DND-41 (cell line): ENCODE measurements at regions not wholly inside any gene's neighbourhood (a gene's known extent, or its start where the extent isn't known, plus 50 kb on each side); places are given as distances from the start of the nearest gene placed in this dataset.
A peak's percentile ranks its signal among the peaks of the same experiment; 100 is the strongest.

Experiments
- ATAC-seq: fragments of 200-7000 bp; cut with Tn5 transposase; 3 replicates; pipeline ENCODE4 v1.9.1; 2021; ENCODE audit warnings: low read depth; ENCODE audit not compliant: insufficient read depth
- DNase-seq: peaks from one replicate; pipeline ENCODE4 v3.0.0-alpha.2; 2020
- H2AFZ ChIP-seq: 2 replicates; pipeline ENCODE4 v1.6.0; 2012; ENCODE audit warnings: low read depth, low read length
- H3K27ac ChIP-seq: 2 replicates; pipeline ENCODE4 v1.5.1; 2012; ENCODE audit warnings: low read length, inconsistent platforms
- H3K27me3 ChIP-seq: fragments of 200-600 bp; sonication (generic); 2 replicates; pipeline ENCODE4 v1.6.0; 2012; ENCODE audit warnings: low read length, mild to moderate bottlenecking, inconsistent platforms; ENCODE audit not compliant: insufficient read depth, poor library complexity
- H3K36me3 ChIP-seq: 2 replicates; pipeline ENCODE4 v1.5.1; 2012; ENCODE audit warnings: low read length, inconsistent platforms; ENCODE audit not compliant: insufficient read depth
- H3K4me1 ChIP-seq: 2 replicates; pipeline ENCODE4 v1.5.1; 2012; ENCODE audit warnings: mild to moderate bottlenecking, low read length; ENCODE audit not compliant: insufficient read depth
- H3K4me2 ChIP-seq: 2 replicates; pipeline ENCODE4 v1.6.0; 2012; ENCODE audit warnings: mild to moderate bottlenecking, moderate library complexity, low read length, inconsistent platforms; ENCODE audit not compliant: insufficient read depth
- H3K4me3 ChIP-seq, 2 experiments: fragments of 200-600 bp in 1 of 2; shearing (Covaris generic) in 1 of 2; 2 replicates each; pipeline ENCODE4 v1.5.1; 2012 to 2016; ENCODE audit warnings: inconsistent platforms in 2 of 2, low read length in 2 of 2, mild to moderate bottlenecking in 2 of 2, low read depth in 1 of 2, moderate library complexity in 1 of 2
- H3K79me2 ChIP-seq: 2 replicates; pipeline ENCODE4 v1.6.0; 2012; ENCODE audit warnings: low read length, inconsistent platforms; ENCODE audit not compliant: insufficient read depth
- H3K9ac ChIP-seq: 2 replicates; pipeline ENCODE4 v1.6.0; 2012; ENCODE audit warnings: low read depth, mild to moderate bottlenecking, inconsistent platforms, low read length, moderate library complexity
- H3K9me3 ChIP-seq: 2 replicates; pipeline ENCODE4 v1.5.1; 2012; ENCODE audit warnings: low read length, moderate library complexity, mild to moderate bottlenecking, inconsistent platforms; ENCODE audit not compliant: insufficient read depth, severe bottlenecking
- H4K20me1 ChIP-seq: 2 replicates; pipeline ENCODE4 v1.6.0; 2012; ENCODE audit warnings: low read length; ENCODE audit not compliant: insufficient read depth
- CTCF ChIP-seq: IDR thresholded peaks from 2 replicates; pipeline ENCODE4 v1.5.1; 2012; ENCODE audit warnings: borderline replicate concordance, low read length, moderate library complexity, mild to moderate bottlenecking; ENCODE audit not compliant: poor library complexity, severe bottlenecking; ENCODE audit errors: extremely low read depth
- EZH2 ChIP-seq: IDR thresholded peaks from 3 replicates; pipeline ENCODE4 v1.6.1; 2012; ENCODE audit warnings: borderline replicate concordance, low read depth, mild to moderate bottlenecking, moderate library complexity, low read length, inconsistent platforms; ENCODE audit not compliant: severe bottlenecking

GRCh38 chr19:31402529-31403316 lies 53.5 kb upstream of the TSHZ3 start:
- Histone ChIP-seq H2AFZ (no peak overlapping the region), H3K9me3 (no peaks in the 10 kb centered on the region), H3K9ac (no peak overlapping the region), H3K4me3 (no peak overlapping the region), H3K27ac (no peak overlapping the region), H3K27me3 (no peaks in the 10 kb centered on the region), H3K79me2 (no peaks in the 10 kb centered on the region), H4K20me1 (no peaks in the 10 kb centered on the region), H3K36me3 (no peaks in the 10 kb centered on the region), H3K4me2 (no peak overlapping the region), H3K4me1 (no peaks in the 10 kb centered on the region)
- DNase-seq (no peak), ATAC-seq (no peak)
- peak; percentile 3 for TF ChIP-seq CTCF
- no peak for TF ChIP-seq EZH2

GRCh38 chr19:31406106-31406505 lies 56.9 kb upstream of the TSHZ3 start:
- no peak overlapping the region for H2AFZ ChIP-seq
- no peak for ATAC-seq
- H3K9me3 ChIP-seq: no peaks in the 10 kb centered on the region
- no peaks in the 10 kb centered on the region for H3K4me1 ChIP-seq
- H4K20me1 ChIP-seq: no peaks in the 10 kb centered on the region
- H3K4me2 ChIP-seq: no peak overlapping the region
- H3K9ac ChIP-seq: no peak overlapping the region
- no peaks in the 10 kb centered on the region for H3K79me2 ChIP-seq
- H3K27me3 ChIP-seq: no peaks in the 10 kb centered on the region
- TF ChIP-seq EZH2 (no peak), CTCF (no peak)
- H3K36me3 ChIP-seq: no peaks in the 10 kb centered on the region
- H3K27ac ChIP-seq: no peak overlapping the region
- H3K4me3 ChIP-seq: no peak overlapping the region
- no peak for DNase-seq

GRCh38 chr19:31408460-31409124 lies 59.4 kb upstream of the TSHZ3 start:
- Histone ChIP-seq H3K9me3 (no peaks in the 10 kb centered on the region), H3K4me3 (no peak overlapping the region), H3K36me3 (no peaks in the 10 kb centered on the region), H4K20me1 (no peaks in the 10 kb centered on the region), H3K9ac (no peak overlapping the region), H3K4me2 (no peak overlapping the region), H2AFZ (no peak overlapping the region), H3K27me3 (no peaks in the 10 kb centered on the region), H3K79me2 (no peaks in the 10 kb centered on the region), H3K27ac (no peak overlapping the region), H3K4me1 (no peaks in the 10 kb centered on the region)
- TF ChIP-seq EZH2: no peak
- no peak for TF ChIP-seq CTCF
- no peak for DNase-seq
- ATAC-seq: no peak
